Mononuclear cell (primary cell): ENCODE measurements at regions not wholly inside any gene's neighbourhood (a gene's known extent, or its start where the extent isn't known, plus 50 kb on each side); places are given as distances from the start of the nearest gene placed in this dataset.
"Not testable (repeated sequence)": the region's sequence is repeated elsewhere in the genome, so short reads cannot be mapped to it uniquely, and the experiment has no call there.

Source experiments
- H3K27me3 ChIP-seq: 2 replicates; pipeline ENCODE4 v1.6.0; 2011; ENCODE audit warnings: low read length, control low read depth; ENCODE audit not compliant: insufficient read depth
- H3K4me1 ChIP-seq: 2 replicates; pipeline ENCODE4 v1.5.1; 2011; ENCODE audit warnings: mild to moderate bottlenecking, low read length, control low read depth; ENCODE audit not compliant: insufficient read depth
- H3K4me3 ChIP-seq: 2 replicates; pipeline ENCODE4 v1.5.1; 2011; ENCODE audit warnings: mild to moderate bottlenecking, low read length, moderate library complexity
- H3K9me3 ChIP-seq: 2 replicates; pipeline ENCODE4 v1.5.1; 2011; ENCODE audit warnings: low read depth, mild to moderate bottlenecking, control low read depth, low read length

DNA sequence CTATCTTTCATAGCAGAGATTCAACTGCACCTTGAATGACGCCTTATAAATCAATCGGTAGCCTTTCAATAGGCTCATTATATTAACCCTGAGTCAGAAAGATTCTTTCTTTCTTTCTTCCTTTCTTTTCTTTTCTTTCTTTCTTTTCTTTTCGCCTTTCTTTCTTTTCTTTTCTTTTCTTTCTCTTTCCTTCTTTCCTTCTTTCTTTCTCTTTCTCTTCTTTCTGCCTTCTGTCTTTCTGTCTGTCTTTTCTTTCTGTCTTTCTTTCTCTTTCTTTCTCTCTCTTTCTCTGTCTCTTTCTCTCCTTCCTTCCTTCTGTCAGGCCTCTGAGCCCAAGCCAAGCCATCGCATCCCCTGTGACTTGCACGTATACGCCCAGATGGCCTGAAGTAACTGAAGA is 86.0 kb upstream of the CLINT1 start:
- Histone ChIP-seq H3K4me3 (no peak overlapping the region), H3K4me1 (peaks cover 7% of the 10 kb centered on the region), H3K9me3 (no peaks in the 10 kb centered on the region), H3K27me3 (no peaks in the 10 kb centered on the region)

- Histone ChIP-seq H3K27me3 (no peaks in the 10 kb centered on the region), H3K9me3 (no peaks in the 10 kb centered on the region), H3K4me1 (peaks cover 6% of the 10 kb centered on the region), H3K4me3 (no peak overlapping the region)
Measured at GRCh38 chr5:157944077-157944633, 85.2 kb upstream of the CLINT1 start.

DNA sequence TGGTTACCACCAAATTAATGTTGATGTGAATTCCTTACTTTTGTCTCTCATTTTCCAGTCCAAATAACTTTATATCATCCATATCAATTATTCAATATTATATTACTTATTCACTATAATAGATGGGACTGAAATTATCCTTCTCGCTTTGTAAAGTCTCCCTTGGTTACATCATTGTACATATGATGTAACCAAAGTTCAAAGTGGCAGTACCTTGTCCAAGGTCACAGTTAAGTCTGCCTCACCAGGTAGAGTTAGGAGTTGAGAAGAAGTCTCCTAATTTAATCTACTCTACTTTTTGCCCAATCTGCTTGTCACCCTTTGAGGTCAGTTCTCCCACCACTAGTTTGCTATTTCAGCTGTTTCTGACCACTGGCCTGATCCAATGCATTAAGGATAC is 83.7 kb upstream of the CLINT1 start:
- H3K4me1 ChIP-seq = no peaks in the 10 kb centered on the region
- no peaks in the 10 kb centered on the region for H3K27me3 ChIP-seq
- no peaks in the 10 kb centered on the region for H3K9me3 ChIP-seq
- H3K4me3 ChIP-seq = no peak overlapping the region

- H3K4me1 ChIP-seq = no peaks in the 10 kb centered on the region
- H3K4me3 ChIP-seq = no peak overlapping the region
- H3K9me3 ChIP-seq = no peaks in the 10 kb centered on the region
- H3K27me3 ChIP-seq = no peaks in the 10 kb centered on the region
Measured at GRCh38 chr5:157941616-157942015, 82.7 kb upstream of the CLINT1 start.

GRCh38 chr5:157938101-157938500 is 79.2 kb upstream of the CLINT1 start:
- H3K4me1 ChIP-seq, H3K27me3 ChIP-seq, H3K9me3 ChIP-seq, H3K4me3 ChIP-seq: not testable (repeated sequence)

DNA sequence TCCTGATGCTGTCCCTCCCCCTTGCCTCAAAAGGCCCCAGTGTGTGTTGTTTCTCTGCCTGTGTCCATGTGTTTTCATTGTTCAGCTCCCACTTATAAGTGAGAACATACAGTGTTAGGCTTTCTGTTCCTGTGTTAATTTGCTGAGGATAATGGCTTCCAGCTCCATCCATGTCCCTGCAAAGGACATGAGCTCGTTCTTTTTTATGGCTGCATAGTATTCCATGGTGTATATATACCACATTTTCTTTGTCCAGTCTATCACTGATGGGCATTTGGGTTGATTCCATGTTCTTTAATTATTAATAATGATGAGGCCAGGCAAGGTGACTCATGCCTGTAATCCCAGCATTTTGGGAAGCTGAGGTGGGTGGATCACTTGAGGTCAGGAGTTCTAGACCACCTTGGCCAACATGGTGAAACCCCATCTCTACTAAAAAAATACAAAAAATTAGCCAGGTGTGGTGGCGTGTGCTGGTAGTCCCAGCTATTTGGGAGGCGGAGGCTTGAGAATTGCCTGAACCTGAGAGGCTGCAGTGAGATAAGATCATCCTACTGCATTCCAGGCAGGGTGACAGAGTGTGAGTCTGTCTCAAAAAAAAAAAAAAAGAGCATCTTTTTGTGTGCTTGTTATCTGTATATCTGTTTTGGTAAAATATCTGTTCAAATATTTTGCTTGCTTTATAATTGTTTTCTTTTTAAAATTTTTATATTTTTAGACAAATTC is 78.0 kb upstream of the CLINT1 start:
- not testable (repeated sequence) for H3K4me3 ChIP-seq, H3K9me3 ChIP-seq, H3K27me3 ChIP-seq, H3K4me1 ChIP-seq

- Histone ChIP-seq H3K4me1 (no peaks in the 10 kb centered on the region), H3K4me3 (no peak overlapping the region), H3K9me3 (no peaks in the 10 kb centered on the region), H3K27me3 (no peaks in the 10 kb centered on the region)
Measured at GRCh38 chr5:157934600-157934999, 75.7 kb upstream of the CLINT1 start.

DNA sequence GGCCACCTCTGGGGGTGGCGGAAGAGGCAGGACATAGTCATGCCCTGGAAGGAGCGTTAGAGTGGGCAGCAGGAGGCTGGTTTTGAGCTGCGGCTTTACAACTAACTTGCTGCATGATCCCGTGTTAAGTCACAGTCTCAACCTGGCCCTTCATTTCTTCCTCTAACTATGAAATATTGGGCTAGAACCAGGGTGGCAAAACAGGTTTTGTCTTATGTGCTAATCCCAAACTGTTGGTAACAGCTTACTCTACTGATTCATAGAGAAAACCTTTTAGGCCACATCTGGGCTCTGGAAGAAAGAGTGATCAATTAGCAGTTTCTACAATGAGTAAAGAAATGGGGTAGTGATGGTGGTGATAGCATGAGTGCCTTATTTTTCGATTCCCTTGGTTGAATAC is 74.1 kb upstream of the CLINT1 start:
- Histone ChIP-seq H3K9me3 (no peaks in the 10 kb centered on the region), H3K4me1 (no peaks in the 10 kb centered on the region), H3K4me3 (no peak overlapping the region), H3K27me3 (no peaks in the 10 kb centered on the region)

DNA sequence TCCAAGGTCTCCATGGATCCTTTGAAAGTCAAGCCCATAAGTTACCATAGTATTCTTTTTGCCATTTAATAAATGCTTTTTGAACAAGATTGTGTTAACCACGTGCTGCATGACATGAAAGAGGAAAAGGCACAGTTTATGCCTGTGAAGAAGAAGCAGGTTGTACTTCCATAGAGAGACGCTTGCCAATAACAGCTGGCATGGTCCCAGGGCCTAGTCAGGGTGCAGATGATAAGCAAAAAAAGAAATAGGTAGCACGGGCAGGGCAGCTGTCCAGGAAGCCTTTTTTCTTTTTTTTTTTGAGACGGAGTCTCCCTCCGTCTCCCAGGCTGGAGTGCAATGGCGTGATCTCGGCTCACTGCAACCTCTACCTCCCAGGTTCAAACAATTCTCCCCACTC is 71.8 kb upstream of the CLINT1 start:
- Histone ChIP-seq H3K9me3 (no peaks in the 10 kb centered on the region), H3K4me1 (no peaks in the 10 kb centered on the region), H3K4me3 (no peak overlapping the region), H3K27me3 (no peaks in the 10 kb centered on the region)

- Histone ChIP-seq H3K4me1 (no peaks in the 10 kb centered on the region), H3K27me3 (no peaks in the 10 kb centered on the region), H3K4me3 (no peak overlapping the region), H3K9me3 (no peaks in the 10 kb centered on the region)
Measured at GRCh38 chr5:157926977-157927376, 68.0 kb upstream of the CLINT1 start.

- Histone ChIP-seq H3K4me1 (no peaks in the 10 kb centered on the region), H3K4me3 (no peak overlapping the region), H3K9me3 (no peaks in the 10 kb centered on the region), H3K27me3 (no peaks in the 10 kb centered on the region)
Measured at GRCh38 chr5:157925786-157926671, 67.1 kb upstream of the CLINT1 start.

DNA sequence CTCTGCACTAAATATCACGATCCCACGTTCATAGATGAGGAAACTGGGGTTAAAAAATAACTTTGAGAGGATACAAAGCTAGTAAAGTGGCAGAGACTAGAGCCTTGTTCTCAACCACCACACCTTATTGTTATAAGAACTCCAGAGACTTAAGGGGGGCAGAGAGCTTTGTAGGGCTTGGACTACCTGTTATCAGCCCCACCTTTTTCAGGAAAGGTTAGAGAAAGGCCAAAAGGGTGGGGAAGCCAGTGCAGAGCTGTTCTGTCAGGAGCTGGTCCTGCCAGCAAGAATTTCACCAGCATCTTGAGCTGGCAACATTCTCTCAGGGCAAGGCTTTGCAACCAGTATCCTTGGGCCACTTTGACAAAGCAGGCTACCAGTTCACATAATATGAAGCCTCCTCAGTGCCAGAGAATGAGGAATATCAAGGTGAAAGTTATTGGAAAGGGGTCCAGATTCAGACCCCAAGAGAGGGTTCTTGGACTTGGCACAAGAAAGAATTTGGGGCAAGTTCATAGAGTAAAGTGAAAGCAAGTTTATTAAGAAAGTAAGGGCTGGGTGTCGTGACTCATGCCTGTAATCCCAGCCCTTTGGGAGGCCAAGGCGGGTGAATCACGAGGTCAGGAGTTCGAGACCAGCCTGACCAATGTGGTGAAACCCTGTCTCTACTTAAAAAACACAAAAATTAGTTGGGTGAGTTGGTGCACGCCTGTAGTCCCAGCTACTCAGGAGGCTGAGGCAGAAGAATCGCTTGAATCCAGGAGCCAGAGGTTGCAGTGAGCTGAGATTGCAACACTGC is 66.2 kb upstream of the CLINT1 start:
- H3K4me3 ChIP-seq = no peak overlapping the region
- no peaks in the 10 kb centered on the region for H3K9me3 ChIP-seq
- H3K27me3 ChIP-seq = no peaks in the 10 kb centered on the region
- H3K4me1 ChIP-seq = peaks cover 8% of the 10 kb centered on the region

DNA sequence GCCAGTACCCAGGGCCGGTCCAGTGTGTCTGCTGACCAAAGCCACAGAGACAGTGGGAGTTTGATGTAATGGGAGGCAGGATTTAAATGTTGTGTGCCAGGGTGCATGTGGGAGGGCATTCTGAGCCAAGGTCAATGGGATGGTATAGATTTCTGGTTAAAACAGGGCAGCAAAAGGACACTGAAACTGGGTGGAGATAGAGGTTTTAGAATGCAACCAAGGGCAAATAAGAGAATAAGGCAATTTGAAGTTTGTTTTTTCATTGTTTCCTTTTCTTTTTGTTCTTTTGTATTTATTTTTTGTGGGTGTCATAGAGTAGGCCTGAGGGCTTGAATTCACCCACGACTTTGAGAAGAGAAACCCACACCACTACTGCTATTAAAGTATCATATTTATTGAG is 65.5 kb upstream of the CLINT1 start:
- H3K4me1 ChIP-seq = peaks cover 14% of the 10 kb centered on the region
- no peak overlapping the region for H3K4me3 ChIP-seq
- no peaks in the 10 kb centered on the region for H3K27me3 ChIP-seq

DNA sequence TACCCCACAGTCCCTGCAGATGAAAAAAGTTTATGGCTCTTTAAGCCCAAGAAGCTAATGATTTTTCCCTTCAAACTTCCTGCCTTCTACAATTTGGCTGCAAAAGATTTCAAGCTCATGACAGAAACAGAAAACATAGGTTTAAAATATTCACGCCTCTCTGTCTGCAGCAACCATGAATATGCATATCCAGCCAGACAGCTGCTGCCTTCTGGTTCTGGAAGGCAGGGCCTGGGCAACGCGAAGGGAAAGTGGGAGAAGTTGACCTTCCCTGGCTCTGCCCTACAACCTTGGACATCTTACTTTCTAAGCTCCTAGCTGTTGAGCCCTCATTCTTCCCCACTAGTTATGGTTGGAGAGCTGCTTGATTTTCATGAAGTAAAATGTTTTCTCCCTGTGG is 64.8 kb upstream of the CLINT1 start:
- H3K9me3 ChIP-seq = no peaks in the 10 kb centered on the region
- H3K4me3 ChIP-seq = no peak overlapping the region
- peaks cover 21% of the 10 kb centered on the region for H3K4me1 ChIP-seq
- no peaks in the 10 kb centered on the region for H3K27me3 ChIP-seq

More for the DNA sequence above, 65.5 kb upstream of the CLINT1 start:
- no peaks in the 10 kb centered on the region for H3K9me3 ChIP-seq

- Histone ChIP-seq H3K9me3 (no peaks in the 10 kb centered on the region), H3K4me3 (no peak overlapping the region), H3K27me3 (no peaks in the 10 kb centered on the region), H3K4me1 (peaks cover 32% of the 10 kb centered on the region)
Measured at GRCh38 chr5:157922026-157922425, 63.1 kb upstream of the CLINT1 start.
